Large intestine (tissue), 3 donors: ENCODE measurements at regions not wholly inside any gene's neighbourhood (a gene's known extent, or its start where the extent isn't known, plus 50 kb on each side); places are given as distances from the start of the nearest gene placed in this dataset.

Source experiments
- DNase-seq, 2 donors: peaks; one replicate each; pipeline versions ENCODE4 v3.0.0 to v3.0.0-alpha.2; 2013
- H3K27ac ChIP-seq: one replicate; pipeline ENCODE4 v1.5.1; 2013; ENCODE audit warnings: low read length
- H3K27me3 ChIP-seq: 2 replicates; pipeline ENCODE4 v1.6.1; 2013; ENCODE audit warnings: low read length; ENCODE audit not compliant: control insufficient read depth, insufficient read depth
- H3K36me3 ChIP-seq: 2 replicates; pipeline ENCODE4 v1.6.1; 2013; ENCODE audit warnings: low read length; ENCODE audit not compliant: control insufficient read depth, insufficient read depth
- H3K4me1 ChIP-seq: one replicate; pipeline ENCODE4 v1.6.1; 2013; ENCODE audit warnings: low read length; ENCODE audit not compliant: control insufficient read depth, insufficient read depth
- H3K4me3 ChIP-seq: one replicate; pipeline ENCODE4 v1.5.1; 2013; ENCODE audit warnings: low read length
- H3K9me3 ChIP-seq: one replicate; pipeline ENCODE4 v1.6.1; 2013; ENCODE audit warnings: mild to moderate bottlenecking, low read depth, low read length, moderate library complexity; ENCODE audit not compliant: control insufficient read depth
- WGBS: methylation state at CpG from one replicate; pipeline ENCODE4 v1.1.5; 2013; ENCODE audit warnings: low lambda C conversion rate; ENCODE audit not compliant: insufficient coverage; 5-methylcytosine and 5-hydroxymethylcytosine counted together

DNA sequence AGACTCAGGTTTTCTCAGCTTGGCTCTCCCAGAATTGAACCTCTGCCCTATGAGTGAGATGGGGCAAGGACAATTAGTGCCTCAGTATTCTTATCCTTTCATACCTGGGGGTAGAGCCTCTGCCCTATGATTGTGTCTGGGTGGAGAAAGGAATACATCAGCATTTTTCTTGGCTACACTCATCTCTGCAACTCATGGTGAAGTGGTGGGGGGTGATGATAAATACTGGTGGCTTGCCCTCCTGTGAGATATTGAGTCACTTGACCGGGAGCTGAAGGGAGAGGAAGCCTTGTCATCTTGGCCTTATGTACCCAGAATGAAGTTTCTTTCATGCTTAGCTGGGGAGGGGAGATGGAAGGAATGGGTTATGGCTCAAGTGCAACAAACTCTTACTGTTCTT, 71.3 kb upstream of the ENOX2 start:
- Histone ChIP-seq H3K4me3 (no peak overlapping the region), H3K4me1 (no peaks in the 10 kb centered on the region), H3K9me3 (no peaks in the 10 kb centered on the region), H3K27ac (no peak overlapping the region), H3K27me3 (no peaks in the 10 kb centered on the region), H3K36me3 (no peaks in the 10 kb centered on the region)
- DNase-seq, result no peak
- WGBS, result no CpG with 5 or more reads among the region's 1 CpG

DNA sequence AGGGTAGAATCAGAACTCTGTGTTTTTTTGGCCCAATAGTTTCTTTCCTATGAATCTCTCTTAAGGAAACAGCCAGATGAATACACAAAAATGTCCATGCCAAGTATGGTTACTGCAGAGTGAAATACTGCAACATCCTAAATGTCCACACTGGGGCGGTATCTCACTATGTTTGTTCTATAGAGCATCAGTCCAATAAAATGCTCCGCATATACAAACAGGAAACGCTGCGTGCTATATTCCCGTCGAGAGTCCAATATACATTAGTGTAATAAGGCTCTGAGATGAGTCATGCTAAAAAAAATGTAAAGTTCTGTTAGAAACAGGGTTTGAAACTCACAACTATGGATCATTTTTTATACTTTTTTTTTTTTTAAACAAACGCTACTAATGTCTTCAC, 72.9 kb upstream of the ENOX2 start:
- peak; percentile 16 to 29 for DNase-seq
- no peaks in the 10 kb centered on the region for H3K27me3 ChIP-seq
- no peaks in the 10 kb centered on the region for H3K36me3 ChIP-seq
- no peak overlapping the region for H3K27ac ChIP-seq
- H3K9me3 ChIP-seq, result no peaks in the 10 kb centered on the region
- H3K4me1 ChIP-seq, result no peaks in the 10 kb centered on the region
- WGBS, result no CpG with 5 or more reads among the region's 7 CpGs
- no peak overlapping the region for H3K4me3 ChIP-seq

DNA sequence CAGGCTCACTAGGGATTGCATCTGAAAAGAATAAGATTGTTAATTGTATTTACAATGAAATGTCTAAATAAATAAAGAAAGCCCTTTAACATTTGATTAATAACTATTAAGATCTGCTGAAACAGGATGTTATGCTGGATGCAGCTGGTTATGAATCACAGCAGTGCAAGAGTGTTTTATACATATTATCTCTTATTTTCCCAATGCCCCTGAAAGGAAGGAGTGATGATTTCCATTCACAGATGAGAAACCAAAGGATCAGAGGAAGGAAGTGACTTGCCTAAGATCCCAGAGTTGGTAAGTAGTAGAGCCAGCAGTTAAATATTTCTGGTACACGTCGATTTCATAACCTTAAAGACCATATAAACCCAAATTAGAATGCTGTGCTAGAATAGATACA, 76.3 kb upstream of the ARHGAP36 start:
- Histone ChIP-seq H3K27me3 (no peaks in the 10 kb centered on the region), H3K36me3 (no peaks in the 10 kb centered on the region), H3K4me1 (no peaks in the 10 kb centered on the region), H3K27ac (no peak overlapping the region), H3K9me3 (no peaks in the 10 kb centered on the region), H3K4me3 (no peak overlapping the region)
- WGBS, result no CpG with 5 or more reads among the region's 2 CpGs
- no peak for DNase-seq

DNA sequence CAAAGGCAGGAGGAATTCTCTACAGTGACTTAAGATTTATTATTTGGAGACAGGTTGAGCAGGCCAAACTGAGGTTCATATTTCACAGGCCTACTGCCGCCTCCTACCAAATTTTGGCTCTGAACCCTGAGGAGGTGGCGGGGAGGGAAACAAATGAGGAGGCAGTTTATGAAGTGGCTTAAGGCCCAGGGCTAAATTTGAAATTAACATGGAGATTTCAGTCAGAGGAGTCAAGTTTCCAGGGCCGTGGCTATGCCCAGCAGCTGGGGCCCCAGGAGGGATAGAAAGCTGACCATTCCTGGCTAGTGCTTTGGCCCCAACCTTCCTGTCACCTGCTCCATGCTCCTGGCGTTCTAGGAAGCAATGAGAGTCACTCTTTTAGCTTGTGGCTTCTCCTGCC, 73.4 kb upstream of the ARHGAP36 start:
- Histone ChIP-seq H3K9me3 (no peaks in the 10 kb centered on the region), H3K4me3 (no peak overlapping the region), H3K36me3 (no peaks in the 10 kb centered on the region), H3K4me1 (no peaks in the 10 kb centered on the region), H3K27ac (no peak overlapping the region), H3K27me3 (no peaks in the 10 kb centered on the region)
- no peak for DNase-seq
- WGBS, result no CpG with 5 or more reads among the region's 4 CpGs

DNA sequence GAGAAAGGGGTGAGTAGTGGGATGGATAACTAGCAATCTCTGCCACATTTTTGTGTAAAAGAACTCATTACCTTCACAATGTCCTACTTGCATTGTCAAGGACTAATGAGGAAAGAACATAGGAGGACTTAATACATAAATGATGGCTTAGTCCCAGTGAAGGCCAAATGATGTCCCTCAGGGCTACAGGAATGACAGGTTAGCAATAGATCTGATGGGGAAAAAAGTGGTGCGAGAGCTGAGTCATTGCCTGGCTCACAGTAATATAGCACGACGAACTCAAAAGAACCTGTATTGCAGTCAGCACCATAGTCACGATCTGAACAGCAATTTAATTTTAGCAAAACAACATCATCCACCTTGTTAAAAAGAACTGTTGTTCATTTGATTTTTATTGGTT, 70.9 kb upstream of the ARHGAP36 start:
- H3K27me3 ChIP-seq, result no peaks in the 10 kb centered on the region

DNA sequence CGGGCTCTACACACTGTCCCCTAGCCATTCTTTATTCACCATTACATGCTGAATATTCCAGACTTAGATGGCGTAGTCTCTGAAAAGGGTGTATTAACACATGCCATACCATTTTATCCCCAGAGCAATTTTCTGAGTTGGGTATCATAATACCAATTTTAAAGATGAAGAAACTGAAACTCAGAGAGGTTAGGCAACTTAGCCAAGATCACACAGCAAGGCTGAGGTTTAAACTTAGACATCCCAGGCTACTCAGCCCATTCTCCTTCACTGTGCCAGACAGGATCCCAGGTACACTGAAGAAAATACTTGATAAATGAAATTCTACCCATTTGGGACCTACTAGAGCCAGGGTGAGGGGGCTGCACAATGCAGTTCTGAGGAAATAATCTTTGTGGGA, 67.4 kb upstream of the ARHGAP36 start:
- 80% methylated on average over 1 of the region's 2 CpGs for WGBS
- Histone ChIP-seq H3K4me3 (no peak overlapping the region), H3K36me3 (no peaks in the 10 kb centered on the region), H3K4me1 (no peaks in the 10 kb centered on the region), H3K27ac (no peak overlapping the region), H3K27me3 (no peaks in the 10 kb centered on the region), H3K9me3 (no peaks in the 10 kb centered on the region)
- no peak for DNase-seq

More for the DNA sequence above, 70.9 kb upstream of the ARHGAP36 start:
- no peak for DNase-seq
- H3K9me3 ChIP-seq, result no peaks in the 10 kb centered on the region
- H3K4me3 ChIP-seq, result no peak overlapping the region
- no peaks in the 10 kb centered on the region for H3K36me3 ChIP-seq
- no CpG with 5 or more reads among the region's 4 CpGs for WGBS
- H3K27ac ChIP-seq, result no peak overlapping the region
- no peaks in the 10 kb centered on the region for H3K4me1 ChIP-seq

DNA sequence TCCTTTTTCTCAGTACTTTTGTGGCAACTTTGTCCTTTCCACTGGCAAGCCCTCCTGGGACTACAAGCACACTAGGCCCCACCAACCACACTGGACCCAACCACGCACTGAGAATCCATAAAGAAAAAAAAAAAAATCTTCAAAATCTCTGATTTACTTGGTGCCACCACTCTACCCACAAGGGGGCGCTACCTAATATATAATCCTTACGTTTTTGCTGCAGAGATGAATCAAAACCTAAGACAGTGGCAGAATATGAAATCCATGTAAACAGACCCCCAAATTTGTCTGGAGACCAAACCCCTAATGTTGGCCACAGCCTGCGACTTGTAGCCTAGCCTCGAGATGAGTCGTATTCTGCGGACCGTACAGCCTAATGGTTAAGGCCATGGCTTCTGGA, 63.5 kb upstream of the ARHGAP36 start:
- H3K36me3 ChIP-seq, result no peaks in the 10 kb centered on the region
- H3K4me3 ChIP-seq, result no peak overlapping the region
- no peaks in the 10 kb centered on the region for H3K9me3 ChIP-seq
- no CpG with 5 or more reads among the region's 8 CpGs for WGBS
- no peaks in the 10 kb centered on the region for H3K4me1 ChIP-seq
- DNase-seq, result no peak
- no peak overlapping the region for H3K27ac ChIP-seq
- no peaks in the 10 kb centered on the region for H3K27me3 ChIP-seq

DNA sequence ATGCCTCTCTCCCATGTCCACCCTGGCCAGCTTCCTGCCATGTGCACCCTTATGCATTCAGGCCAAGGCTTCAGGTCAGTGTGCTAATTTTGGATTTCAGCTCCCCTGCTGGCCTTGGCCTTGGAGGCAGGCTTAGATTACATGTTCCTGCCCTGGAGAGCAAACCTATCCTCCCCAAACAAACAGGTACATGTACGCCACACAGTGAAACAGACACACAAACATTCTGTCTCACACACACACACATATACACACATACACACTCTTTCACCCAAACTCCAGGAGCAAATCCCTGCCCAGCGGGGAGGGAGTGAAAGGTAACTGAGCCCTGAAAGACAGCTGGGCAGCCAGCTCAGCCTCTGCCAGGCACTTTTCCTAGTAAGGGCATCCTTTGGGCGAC, 62.7 kb upstream of the ARHGAP36 start:
- no peaks in the 10 kb centered on the region for H3K27me3 ChIP-seq
- H3K9me3 ChIP-seq, result no peaks in the 10 kb centered on the region
- no peak for DNase-seq
- no CpG with 5 or more reads among the region's 3 CpGs for whole genome bisulfite sequencing
- no peaks in the 10 kb centered on the region for H3K36me3 ChIP-seq
- H3K27ac ChIP-seq, result no peak overlapping the region
- no peaks in the 10 kb centered on the region for H3K4me1 ChIP-seq
- no peak overlapping the region for H3K4me3 ChIP-seq

DNA sequence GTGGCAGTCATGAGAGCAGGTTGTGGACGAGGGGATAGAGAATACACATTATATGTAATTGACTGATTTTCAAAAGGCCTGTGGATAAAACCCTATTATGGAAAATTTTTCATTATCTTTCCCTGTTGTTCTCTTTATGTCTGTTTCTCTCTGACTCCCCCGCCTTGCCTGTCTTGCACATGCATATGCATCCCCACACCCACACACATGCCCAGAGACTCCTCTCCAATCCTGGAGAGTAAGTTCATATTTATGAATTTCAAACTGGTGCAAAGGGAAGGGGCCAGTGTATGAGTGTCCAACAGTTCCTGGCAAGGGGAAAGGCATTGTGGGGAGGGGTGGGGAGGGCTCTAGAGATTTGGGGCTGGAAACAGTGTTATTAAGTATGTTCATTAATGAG, 60.8 kb upstream of the ARHGAP36 start:
- no CpG with 5 or more reads among the region's 2 CpGs for WGBS
- no peaks in the 10 kb centered on the region for H3K27me3 ChIP-seq
- no peaks in the 10 kb centered on the region for H3K9me3 ChIP-seq
- DNase-seq, result no peak
- no peak overlapping the region for H3K27ac ChIP-seq
- no peak overlapping the region for H3K4me3 ChIP-seq
- no peaks in the 10 kb centered on the region for H3K36me3 ChIP-seq
- H3K4me1 ChIP-seq, result no peaks in the 10 kb centered on the region

DNA sequence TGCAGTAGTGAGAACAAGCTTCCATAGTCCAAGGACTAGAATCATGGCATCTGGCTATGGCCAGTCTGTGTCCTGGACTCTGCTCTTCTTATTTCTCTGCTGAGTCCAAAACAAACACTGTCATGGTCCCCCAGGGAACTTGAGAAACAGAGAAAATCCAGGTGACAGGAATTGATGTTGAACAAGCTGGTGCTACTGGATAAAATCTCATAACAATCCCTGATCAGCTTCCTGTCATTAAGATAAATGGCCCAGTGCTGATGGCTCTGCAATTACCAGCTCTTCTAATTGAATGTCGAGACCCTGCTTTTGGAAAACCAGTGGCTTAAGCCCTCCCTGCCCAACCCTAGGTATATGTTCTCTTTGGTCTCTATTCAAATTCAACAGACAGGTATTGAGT, 58.8 kb upstream of the ARHGAP36 start:
- no CpG with 5 or more reads among the region's 1 CpG for WGBS

More for the DNA sequence above, 58.8 kb upstream of the ARHGAP36 start:
- Histone ChIP-seq H3K27ac (no peak overlapping the region), H3K27me3 (no peaks in the 10 kb centered on the region), H3K9me3 (no peaks in the 10 kb centered on the region), H3K4me3 (no peak overlapping the region), H3K36me3 (no peaks in the 10 kb centered on the region), H3K4me1 (no peaks in the 10 kb centered on the region)
- no peak for DNase-seq
